Neural progenitor cell (in vitro differentiated cells): ENCODE measurements at regions not wholly inside any gene's neighbourhood (a gene's known extent, or its start where the extent isn't known, plus 50 kb on each side); places are given as distances from the start of the nearest gene placed in this dataset.

Experiments used
- DNase-seq: peaks from one replicate; pipeline ENCODE4 v3.0.0-alpha.2; 2016; ENCODE audit warnings: low spot score
- H2AFZ ChIP-seq: fragments of 200-600 bp; sonication (generic); replicated peaks from 2 replicates; pipeline ENCODE4 v1.6.1; 2016; ENCODE audit warnings: antibody characterized with exemption
- H3F3A ChIP-seq: fragments of 200-600 bp; sonication (generic); 2 replicates; pipeline ENCODE4 v1.6.1; 2016; ENCODE audit warnings: antibody characterized with exemption, low read depth
- H3K27ac ChIP-seq: fragments of 200-600 bp; sonication (generic); 2 replicates; pipeline ENCODE4 v1.5.1; 2016; ENCODE audit warnings: mild to moderate bottlenecking
- H3K27me3 ChIP-seq: fragments of 200-600 bp; sonication (generic); 2 replicates; pipeline ENCODE4 v1.6.1; 2016; ENCODE audit warnings: mild to moderate bottlenecking, moderate library complexity
- H3K36me3 ChIP-seq: fragments of 200-600 bp; sonication (generic); 2 replicates; pipeline ENCODE4 v1.5.1; 2016
- H3K4me1 ChIP-seq: fragments of 200-600 bp; sonication (generic); 2 replicates; pipeline ENCODE4 v1.6.1; 2016; ENCODE audit warnings: mixed run types
- H3K4me2 ChIP-seq: fragments of 200-600 bp; sonication (generic); 2 replicates; pipeline ENCODE4 v1.6.1; 2016
- H3K4me3 ChIP-seq: fragments of 200-600 bp; sonication (generic); 2 replicates; pipeline ENCODE4 v1.5.1; 2016
- H3K79me2 ChIP-seq: fragments of 200-600 bp; sonication (generic); 2 replicates; pipeline ENCODE4 v1.6.1; 2016; ENCODE audit warnings: low read depth
- H3K9ac ChIP-seq: fragments of 200-600 bp; sonication (generic); 2 replicates; pipeline ENCODE4 v1.6.1; 2016
- H3K9me3 ChIP-seq: fragments of 200-600 bp; sonication (generic); 2 replicates; pipeline ENCODE4 v1.5.1; 2016; ENCODE audit warnings: low read depth
- H4K20me1 ChIP-seq: fragments of 200-600 bp; sonication (generic); 2 replicates; pipeline ENCODE4 v1.6.1; 2016; ENCODE audit warnings: low read depth
- H3K27ac Mint-ChIP-seq: 3 replicates; pipeline ENCODE4 v1.8.0; 2021; ENCODE audit warnings: mixed read lengths
- H3K27me3 Mint-ChIP-seq: 2 replicates; pipeline ENCODE4 v1.8.0; 2022; ENCODE audit warnings: low read depth, mild to moderate bottlenecking, inconsistent platforms, moderate library complexity, mixed read lengths; ENCODE audit not compliant: insufficient read depth
- H3K36me3 Mint-ChIP-seq: 3 replicates; pipeline ENCODE4 v1.8.0; 2021; ENCODE audit warnings: mixed read lengths
- H3K4me1 Mint-ChIP-seq: 3 replicates; pipeline ENCODE4 v1.8.0; 2021; ENCODE audit warnings: mixed read lengths
- H3K4me3 Mint-ChIP-seq: 3 replicates; pipeline ENCODE4 v1.8.0; 2021; ENCODE audit warnings: mild to moderate bottlenecking, moderate library complexity, mixed read lengths
- H3K9me3 Mint-ChIP-seq: 3 replicates; pipeline ENCODE4 v1.8.0; 2020; ENCODE audit warnings: mixed read lengths
- EZH2 ChIP-seq: fragments of 200-600 bp; sonication (generic); IDR thresholded peaks from 2 replicates; pipeline ENCODE4 v1.6.1; 2017; ENCODE audit warnings: antibody characterized with exemption, mild to moderate bottlenecking, moderate library complexity
- EZH2phosphoT487 ChIP-seq: fragments of 200-600 bp; sonication (generic); IDR thresholded peaks from 2 replicates; pipeline ENCODE4 v1.6.1; 2017; ENCODE audit warnings: antibody characterized with exemption
- TF ChIP-seq, protein P1 (sequence below): fragments of 200-600 bp; sonication (generic); IDR thresholded peaks from 2 replicates; pipeline ENCODE4 v1.5.1; 2017; ENCODE audit warnings: antibody characterized with exemption, mild to moderate bottlenecking

DNA sequence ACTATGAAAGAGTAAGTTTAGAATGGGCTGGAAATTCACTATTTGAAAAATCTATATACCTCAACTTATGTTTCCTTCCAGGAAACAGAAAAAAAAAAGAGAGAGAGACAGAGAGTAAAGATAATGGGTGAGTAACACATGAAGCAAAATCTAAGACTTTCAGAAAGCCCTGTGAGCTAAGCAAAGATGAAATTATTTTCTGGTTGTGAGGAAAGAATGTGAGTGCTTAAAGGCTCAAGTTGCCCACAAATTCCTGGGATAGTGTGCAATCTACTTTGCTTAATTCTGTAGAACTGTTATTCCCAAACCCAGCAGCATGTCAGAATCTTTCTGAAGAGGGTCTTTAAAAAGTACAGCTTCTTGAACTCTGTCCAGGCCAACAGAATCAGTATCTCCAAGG lies 337.7 kb upstream of the AGTR1 start:
- peaks cover 13% of the 10 kb centered on the region for H3K36me3 Mint-ChIP-seq

DNA sequence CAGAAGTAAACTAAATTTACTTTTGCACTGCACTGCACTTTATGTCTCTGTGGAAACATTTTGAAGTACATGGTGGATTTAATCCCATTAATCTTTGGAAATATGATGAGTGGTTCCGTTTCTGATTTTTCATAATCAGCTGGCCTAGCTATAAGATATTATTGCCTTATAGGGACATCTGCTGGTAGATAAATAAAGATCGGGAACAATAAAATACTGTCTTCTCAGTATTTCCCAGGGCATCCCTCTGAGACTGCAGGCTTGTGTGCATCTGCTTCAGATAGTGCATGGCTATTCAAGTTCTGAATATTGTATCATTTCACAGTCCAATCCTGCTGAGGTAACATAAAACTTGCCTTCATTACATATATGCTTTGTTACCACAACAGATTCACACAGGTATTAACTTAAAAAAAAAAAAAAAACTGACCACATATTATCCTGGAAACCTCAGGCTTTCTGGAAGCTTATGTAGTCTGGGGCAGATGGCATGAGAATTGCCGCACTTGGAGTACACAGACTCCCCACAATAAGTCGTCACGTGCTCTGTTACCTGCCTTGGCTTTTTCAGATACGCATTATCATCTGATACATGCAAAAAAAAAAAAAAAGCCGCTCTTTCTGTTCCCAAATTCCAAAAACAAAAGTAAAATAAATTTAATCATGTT lies 330.8 kb upstream of the AGTR1 start:
- Histone ChIP-seq H3K36me3 (no peaks in the 10 kb centered on the region), H4K20me1 (no peaks in the 10 kb centered on the region), H3K79me2 (no peaks in the 10 kb centered on the region), H3K27ac (no peak overlapping the region), H3K9me3 (no peaks in the 10 kb centered on the region), H3K27me3 (no peaks in the 10 kb centered on the region), H2AFZ (no peak overlapping the region), H3K4me1 (no peaks in the 10 kb centered on the region), H3K9ac (no peak overlapping the region), H3K4me2 (no peak overlapping the region), H3F3A (no peaks in the 10 kb centered on the region), H3K4me3 (no peak overlapping the region)
- H3K27ac Mint-ChIP-seq, result no peak overlapping the region
- no peak for DNase-seq
- H3K36me3 Mint-ChIP-seq, result peaks cover 12% of the 10 kb centered on the region
- peaks cover 14% of the 10 kb centered on the region for H3K4me1 Mint-ChIP-seq
- no peak overlapping the region for H3K4me3 Mint-ChIP-seq
- peaks cover 3% of the 10 kb centered on the region for H3K27me3 Mint-ChIP-seq
- TF ChIP-seq EZH2, result no peak
- no peak for TF ChIP-seq EZH2phosphoT487
- TF ChIP-seq, protein P1, sequence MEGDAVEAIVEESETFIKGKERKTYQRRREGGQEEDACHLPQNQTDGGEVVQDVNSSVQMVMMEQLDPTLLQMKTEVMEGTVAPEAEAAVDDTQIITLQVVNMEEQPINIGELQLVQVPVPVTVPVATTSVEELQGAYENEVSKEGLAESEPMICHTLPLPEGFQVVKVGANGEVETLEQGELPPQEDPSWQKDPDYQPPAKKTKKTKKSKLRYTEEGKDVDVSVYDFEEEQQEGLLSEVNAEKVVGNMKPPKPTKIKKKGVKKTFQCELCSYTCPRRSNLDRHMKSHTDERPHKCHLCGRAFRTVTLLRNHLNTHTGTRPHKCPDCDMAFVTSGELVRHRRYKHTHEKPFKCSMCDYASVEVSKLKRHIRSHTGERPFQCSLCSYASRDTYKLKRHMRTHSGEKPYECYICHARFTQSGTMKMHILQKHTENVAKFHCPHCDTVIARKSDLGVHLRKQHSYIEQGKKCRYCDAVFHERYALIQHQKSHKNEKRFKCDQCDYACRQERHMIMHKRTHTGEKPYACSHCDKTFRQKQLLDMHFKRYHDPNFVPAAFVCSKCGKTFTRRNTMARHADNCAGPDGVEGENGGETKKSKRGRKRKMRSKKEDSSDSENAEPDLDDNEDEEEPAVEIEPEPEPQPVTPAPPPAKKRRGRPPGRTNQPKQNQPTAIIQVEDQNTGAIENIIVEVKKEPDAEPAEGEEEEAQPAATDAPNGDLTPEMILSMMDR, result no peak
- H3K9me3 Mint-ChIP-seq, result peaks cover 32% of the 10 kb centered on the region

More for the DNA sequence above, 337.7 kb upstream of the AGTR1 start:
- TF ChIP-seq, protein P1, result no peak
- TF ChIP-seq EZH2phosphoT487 (no peak), EZH2 (no peak)
- no peaks in the 10 kb centered on the region for H3K36me3 ChIP-seq
- H3K4me3 Mint-ChIP-seq, result no peak overlapping the region
- no peaks in the 10 kb centered on the region for H3F3A ChIP-seq
- no peak overlapping the region for H3K9ac ChIP-seq
- H3K27me3 Mint-ChIP-seq, result peaks cover 3% of the 10 kb centered on the region
- H3K27me3 ChIP-seq, result no peaks in the 10 kb centered on the region
- H4K20me1 ChIP-seq, result no peaks in the 10 kb centered on the region
- H3K4me2 ChIP-seq, result no peak overlapping the region
- H3K9me3 Mint-ChIP-seq, result peaks cover 23% of the 10 kb centered on the region
- no peak for DNase-seq
- H3K27ac ChIP-seq, result no peak overlapping the region
- H3K79me2 ChIP-seq, result no peaks in the 10 kb centered on the region
- H3K9me3 ChIP-seq, result no peaks in the 10 kb centered on the region
- H2AFZ ChIP-seq, result no peak overlapping the region
- no peaks in the 10 kb centered on the region for H3K4me1 ChIP-seq
- no peak overlapping the region for H3K27ac Mint-ChIP-seq
- no peak overlapping the region for H3K4me3 ChIP-seq
- no peaks in the 10 kb centered on the region for H3K4me1 Mint-ChIP-seq

DNA sequence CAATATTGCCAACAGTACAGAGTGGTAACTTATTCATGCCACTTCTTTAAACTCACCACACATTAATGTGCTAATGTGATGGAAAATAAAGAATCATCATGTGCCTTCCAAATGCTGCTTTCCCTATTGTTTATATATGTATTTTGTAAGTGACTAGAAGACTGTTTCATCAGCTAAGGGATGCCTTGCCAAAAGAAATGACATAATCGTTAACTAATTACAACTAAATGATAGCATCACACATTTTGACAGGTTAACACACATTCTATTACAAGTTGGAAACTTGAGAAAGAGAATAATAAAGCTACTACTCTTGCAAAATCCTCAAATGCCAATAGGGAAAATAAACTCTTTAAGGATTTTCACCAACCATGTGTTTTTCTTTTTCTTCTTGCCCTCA lies 329.9 kb upstream of the AGTR1 start:
- Mint-ChIP-seq H3K27ac (no peak overlapping the region), H3K4me1 (peaks cover 17% of the 10 kb centered on the region)
- TF ChIP-seq, protein P1, result no peak
- TF ChIP-seq EZH2 (no peak), EZH2phosphoT487 (no peak)

More for the DNA sequence above, 329.9 kb upstream of the AGTR1 start:
- Histone ChIP-seq H3K79me2 (no peaks in the 10 kb centered on the region), H3K27ac (no peak overlapping the region), H3K4me3 (no peak overlapping the region), H4K20me1 (no peaks in the 10 kb centered on the region), H3K4me2 (no peak overlapping the region), H3K36me3 (no peaks in the 10 kb centered on the region), H3K9me3 (no peaks in the 10 kb centered on the region), H2AFZ (no peak overlapping the region), H3K4me1 (no peaks in the 10 kb centered on the region), H3K27me3 (no peaks in the 10 kb centered on the region), H3F3A (no peaks in the 10 kb centered on the region), H3K9ac (no peak overlapping the region)
- Mint-ChIP-seq H3K27me3 (peaks cover 3% of the 10 kb centered on the region), H3K4me3 (no peak overlapping the region), H3K9me3 (peaks cover 29% of the 10 kb centered on the region), H3K36me3 (peaks cover 12% of the 10 kb centered on the region)
- no peak for DNase-seq
